Stimulated activated CD8-positive, alpha-beta memory T cell treated with anti-CD3 and anti-CD28 coated beads, Interleukin-7, amount 100 ng/mL, for 24 hours (primary cell): ENCODE measurements at regions not wholly inside any gene's neighbourhood (a gene's known extent, or its start where the extent isn't known, plus 50 kb on each side); places are given as distances from the start of the nearest gene placed in this dataset.
"Not testable (repeated sequence)": the region's sequence is repeated elsewhere in the genome, so short reads cannot be mapped to it uniquely, and the experiment has no call there.

Experiments used
- DNase-seq: peaks from one replicate; pipeline ENCODE4 v3.0.0-alpha.2; 2020; ENCODE audit warnings: low read depth

DNA sequence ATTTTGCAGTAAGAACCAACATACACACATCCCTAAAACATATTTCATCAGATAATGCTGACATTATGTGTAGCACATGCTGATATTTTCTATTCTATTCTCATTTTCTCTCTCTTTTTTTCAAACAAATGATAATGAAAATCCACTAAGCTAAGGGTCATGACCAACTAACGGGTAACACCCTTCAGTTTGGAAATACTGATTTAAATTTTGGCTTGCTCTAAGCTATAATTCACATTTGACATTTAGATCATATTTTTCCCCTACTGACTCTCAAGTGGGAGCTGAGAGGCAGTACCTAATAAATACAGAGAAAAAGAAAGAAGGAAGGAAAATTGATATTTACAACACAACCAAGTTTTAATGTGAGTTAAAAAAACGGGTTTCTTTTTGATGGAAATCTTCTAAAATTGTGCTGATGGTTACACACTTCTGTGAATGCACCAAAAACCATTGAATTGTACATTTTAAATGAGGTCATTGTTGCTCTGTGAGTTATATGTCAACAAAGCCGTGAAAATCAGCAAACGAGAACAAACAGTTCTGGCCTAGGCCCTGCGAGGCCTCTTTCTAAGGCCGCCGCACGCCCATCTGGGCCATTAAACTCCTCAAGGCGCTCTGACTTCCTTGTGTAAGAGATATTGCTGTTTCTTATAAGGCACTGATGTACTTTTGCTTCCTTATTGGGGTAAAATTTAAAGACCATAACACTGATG, 124.2 kb downstream of the GALR1 start:
- DNase-seq: no peak

DNA sequence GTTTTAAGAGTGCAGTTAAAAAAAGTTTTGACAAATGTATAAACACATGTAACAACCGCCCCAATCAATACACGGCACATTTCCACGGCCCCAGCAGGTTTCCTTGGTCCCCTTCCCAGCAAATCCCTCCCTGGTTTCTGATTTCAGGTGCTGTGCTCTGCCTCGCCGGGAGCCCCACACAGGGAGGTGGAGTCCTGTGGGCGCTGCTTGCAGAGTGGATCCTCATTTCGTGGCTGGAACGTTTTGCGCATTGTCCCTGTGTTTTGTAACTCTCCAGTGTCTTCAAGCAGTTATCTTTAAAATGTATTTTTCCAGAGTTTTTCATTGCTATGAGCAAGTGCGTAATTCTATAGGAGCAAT, 124.8 kb downstream of the GALR1 start:
- no peak for DNase-seq

GRCh38 chr18:77376043-77376732, 126.5 kb downstream of the GALR1 start:
- no peak for DNase-seq

- DNase-seq: no peak
Measured at GRCh38 chr18:77376733-77377094, 127.1 kb downstream of the GALR1 start.

- DNase-seq: no peak
Measured at GRCh38 chr18:77377813-77378212, 128.2 kb downstream of the GALR1 start.

DNA sequence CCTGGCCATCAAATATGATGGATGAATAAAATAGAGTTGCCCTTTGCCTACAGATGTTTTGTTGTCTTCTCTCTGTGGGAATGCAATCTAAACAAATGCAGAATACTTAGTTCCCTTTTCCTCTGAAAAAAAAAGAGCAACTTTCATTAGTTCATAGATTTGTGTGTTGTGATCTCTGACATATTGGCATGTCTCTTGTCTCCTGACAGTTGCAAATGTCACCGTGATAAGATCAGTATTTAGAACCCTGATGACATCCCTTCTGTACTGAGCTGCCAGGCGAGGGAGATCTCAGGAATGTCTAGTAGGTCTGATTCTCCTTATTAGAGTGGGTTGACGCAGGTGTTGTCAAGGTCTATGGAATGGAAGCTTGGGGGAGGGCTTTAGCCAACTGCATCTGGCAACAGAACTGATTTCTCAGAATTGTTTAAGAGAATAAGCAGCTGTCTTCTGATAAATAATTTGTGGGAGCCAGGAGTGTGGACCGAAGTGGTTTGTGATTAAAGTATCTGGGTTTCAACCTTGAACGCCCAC, 130.4 kb downstream of the GALR1 start:
- DNase-seq: no peak

- no peak for DNase-seq
Measured at GRCh38 chr18:77380695-77381094, 131.0 kb downstream of the GALR1 start.

- no peak for DNase-seq
Measured at GRCh38 chr18:77392321-77392720, 142.7 kb downstream of the GALR1 start.

DNA sequence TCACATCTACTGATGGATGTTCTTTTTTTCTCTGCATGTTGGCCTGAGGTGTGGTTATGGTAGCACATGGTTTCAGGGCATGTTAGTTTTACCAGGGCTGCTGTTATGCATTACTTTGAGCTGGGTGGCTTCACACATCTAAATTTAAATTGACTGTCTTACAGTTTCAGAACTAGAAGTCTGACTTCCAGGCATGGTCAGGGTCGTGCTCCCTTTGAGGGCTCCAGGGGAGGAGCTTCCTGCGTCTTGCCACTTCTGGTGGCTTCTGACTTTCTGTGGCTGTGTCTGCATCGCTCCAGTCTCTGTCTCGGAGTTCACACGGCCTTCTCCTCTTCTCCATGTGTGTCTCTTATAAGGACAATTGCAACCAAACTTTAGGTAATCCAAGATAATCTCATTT, 143.9 kb downstream of the GALR1 start:
- no peak for DNase-seq

DNA sequence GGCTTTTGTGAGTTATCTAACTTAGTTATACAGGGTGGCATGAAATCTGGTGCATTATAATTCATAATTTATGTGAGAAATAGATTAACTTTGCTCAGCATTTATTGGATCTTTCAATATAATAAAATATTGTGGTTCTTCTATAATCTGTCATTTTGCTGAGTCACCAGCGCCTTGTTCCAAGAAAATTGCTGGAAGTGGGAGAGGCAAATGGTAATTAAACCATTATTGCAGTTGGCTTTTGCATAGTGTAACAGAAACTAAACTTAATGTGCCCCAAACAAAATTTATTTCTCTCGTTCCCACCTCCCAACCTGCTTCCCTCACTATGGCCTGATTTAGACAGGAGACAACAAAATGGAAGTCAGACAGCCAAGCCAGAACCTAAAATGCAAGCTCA, 146.3 kb downstream of the GALR1 start:
- DNase-seq: no peak

DNA sequence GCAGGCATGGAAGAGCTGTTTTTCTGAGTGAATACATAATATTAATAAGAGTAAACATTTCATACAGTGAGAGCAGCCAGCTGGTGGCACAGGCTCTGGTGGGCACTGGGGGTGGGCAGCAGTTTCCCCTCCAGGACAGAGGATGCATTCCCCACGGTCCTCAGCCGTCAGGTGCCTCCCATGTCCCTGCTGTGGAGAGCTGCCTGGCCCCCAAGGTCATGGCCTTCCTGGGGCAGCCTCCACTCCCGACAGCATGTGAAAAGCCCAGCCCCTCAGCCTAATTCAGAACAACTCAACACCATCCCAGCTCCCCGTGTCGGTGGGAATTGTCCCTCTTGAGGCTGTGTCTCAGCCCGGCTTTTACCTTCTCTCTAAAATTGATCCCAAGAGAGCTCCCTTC, 147.4 kb downstream of the GALR1 start:
- DNase-seq: no peak

DNA sequence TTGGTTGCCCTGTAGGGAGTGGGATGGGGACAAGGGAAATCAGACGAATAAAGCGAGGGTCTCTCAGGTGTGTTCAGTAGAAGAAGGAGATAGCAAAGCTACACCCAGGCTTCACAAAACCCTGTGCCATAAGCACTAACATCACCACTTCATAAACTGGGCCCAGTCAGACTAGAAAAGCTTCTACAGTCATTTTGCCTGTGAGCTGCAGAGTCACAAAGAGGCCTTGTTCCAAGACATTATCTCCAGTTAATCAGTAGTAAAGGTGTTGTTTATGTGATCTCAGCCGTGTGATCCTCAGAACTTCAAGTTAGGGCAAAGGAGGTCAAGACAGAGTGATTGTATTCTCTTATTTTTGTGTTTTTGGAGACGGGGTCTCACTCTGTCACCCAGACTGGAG, 148.0 kb downstream of the GALR1 start:
- no peak for DNase-seq

GRCh38 chr18:77400561-77400960, 150.9 kb downstream of the GALR1 start:
- DNase-seq: no peak

- no peak for DNase-seq
Measured at GRCh38 chr18:77401173-77401572, 151.5 kb downstream of the GALR1 start.

GRCh38 chr18:77403969-77404535, 154.4 kb downstream of the GALR1 start:
- no peak for DNase-seq

GRCh38 chr18:77405096-77405495, 155.4 kb downstream of the GALR1 start:
- DNase-seq: no peak

DNA sequence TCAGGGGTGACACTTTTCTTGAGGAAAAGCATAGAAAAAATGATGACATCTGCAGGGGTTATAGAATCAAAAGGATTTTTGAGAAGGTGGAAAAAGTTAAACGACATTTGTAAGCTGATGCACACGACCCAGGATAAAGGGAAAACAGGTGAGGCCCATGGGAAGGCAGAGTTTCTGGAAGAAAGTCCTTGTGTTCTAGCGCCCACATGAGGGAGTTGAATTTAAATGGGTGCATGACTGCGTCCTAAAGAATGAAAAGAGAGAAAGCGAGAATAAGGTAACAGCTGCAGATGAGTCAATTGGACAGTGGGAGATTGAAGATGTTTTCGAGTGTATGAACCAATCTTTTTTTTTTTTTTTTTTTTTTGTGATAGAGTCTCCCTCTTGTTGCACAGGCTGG, 158.1 kb downstream of the GALR1 start:
- no peak for DNase-seq

DNA sequence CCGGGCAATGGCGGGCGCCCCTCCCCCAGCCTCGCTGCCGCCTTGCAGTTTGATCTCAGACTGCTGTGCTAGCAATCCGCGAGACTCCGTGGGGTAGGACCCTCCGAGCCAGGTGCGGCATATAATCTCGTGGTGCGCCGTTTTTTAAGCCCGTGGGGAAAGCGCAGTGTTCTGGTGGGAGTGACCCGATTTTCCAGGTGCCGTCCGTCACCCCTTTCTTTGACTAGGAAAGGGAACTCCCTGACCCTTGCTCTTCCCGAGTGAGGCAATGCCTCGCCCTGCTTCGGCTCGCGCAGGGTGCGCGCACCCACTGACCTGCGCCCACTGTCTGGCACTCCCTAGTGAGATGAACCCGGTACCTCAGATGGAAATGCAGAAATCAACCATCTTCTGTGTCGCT, 171.9 kb downstream of the GALR1 start:
- DNase-seq: not testable (repeated sequence)

- no peak for DNase-seq
Measured at GRCh38 chr18:77422974-77423867, 173.6 kb downstream of the GALR1 start.

GRCh38 chr18:77433076-77433475, 183.4 kb downstream of the GALR1 start:
- DNase-seq: no peak

GRCh38 chr18:77439888-77440287, 190.2 kb downstream of the GALR1 start:
- DNase-seq: no peak

- no peak for DNase-seq
Measured at GRCh38 chr18:77442393-77442792, 192.7 kb downstream of the GALR1 start.
